Activated naive CD4-positive, alpha-beta T cell treated with Interleukin-2 at 50 U/mL for 16 hours (primary cell): ENCODE measurements at regions not wholly inside any gene's neighbourhood (a gene's known extent, or its start where the extent isn't known, plus 50 kb on each side); places are given as distances from the start of the nearest gene placed in this dataset.
A peak's percentile ranks its signal among the peaks of the same experiment; 100 is the strongest.

Source experiments
- DNase-seq: peaks from one replicate; pipeline ENCODE4 v3.0.0-alpha.2; 2020

- DNase-seq, result no peak
Observed at GRCh38 chr2:106572541-106573450, 85.6 kb downstream of the CD8B2 start.

- DNase-seq, result no peak
Observed at GRCh38 chr2:106573773-106574172, 86.6 kb downstream of the CD8B2 start.

GRCh38 chr2:106575955-106576354, 88.8 kb downstream of the CD8B2 start:
- no peak for DNase-seq

- DNase-seq, result no peak
Observed at GRCh38 chr2:106577255-106577651, 90.1 kb downstream of the CD8B2 start.

- no peak for DNase-seq
Observed at GRCh38 chr2:106579750-106580197, 92.6 kb downstream of the CD8B2 start.

- no peak for DNase-seq
Observed at GRCh38 chr2:106580241-106580640, 93.1 kb downstream of the CD8B2 start.

- DNase-seq, result no peak
Observed at GRCh38 chr2:106581328-106581727, 94.2 kb downstream of the CD8B2 start.

- no peak for DNase-seq
Observed at GRCh38 chr2:106581755-106582147, 94.6 kb downstream of the CD8B2 start.

GRCh38 chr2:106582148-106583143, 95.3 kb downstream of the CD8B2 start:
- peak; percentile 61 for DNase-seq

- DNase-seq, result no peak
Observed at GRCh38 chr2:106584304-106584954, 97.3 kb downstream of the CD8B2 start.

- DNase-seq, result no peak
Observed at GRCh38 chr2:106596844-106597243, 109.7 kb downstream of the CD8B2 start.

GRCh38 chr2:106599540-106599939, 112.4 kb downstream of the CD8B2 start:
- DNase-seq, result no peak

GRCh38 chr2:106602042-106602441, 114.9 kb downstream of the CD8B2 start:
- no peak for DNase-seq

- no peak for DNase-seq
Observed at GRCh38 chr2:106606652-106607051, 119.5 kb downstream of the CD8B2 start.

GRCh38 chr2:106607371-106607770, 120.2 kb downstream of the CD8B2 start:
- DNase-seq, result no peak

- DNase-seq, result no peak
Observed at GRCh38 chr2:106609780-106610179, 122.6 kb downstream of the CD8B2 start.

GRCh38 chr2:106614511-106615291, 127.5 kb downstream of the CD8B2 start:
- DNase-seq, result no peak

GRCh38 chr2:106618614-106619013, 131.4 kb downstream of the CD8B2 start:
- DNase-seq, result no peak

GRCh38 chr2:106623456-106623855, 136.3 kb downstream of the CD8B2 start:
- DNase-seq, result no peak

- no peak for DNase-seq
Observed at GRCh38 chr2:106624787-106625380, 137.7 kb downstream of the CD8B2 start.

- DNase-seq, result no peak
Observed at GRCh38 chr2:106628377-106628776, 141.2 kb downstream of the CD8B2 start.

- no peak for DNase-seq
Observed at GRCh38 chr2:106629981-106630380, 142.8 kb downstream of the CD8B2 start.
